Tibial nerve (tissue), 4 donors: ENCODE measurements at regions not wholly inside any gene's neighbourhood (a gene's known extent, or its start where the extent isn't known, plus 50 kb on each side); places are given as distances from the start of the nearest gene placed in this dataset.

Experiments used
- EP300 ChIP-seq, 2 donors: sonication (generic); formaldehyde crosslinking; IDR thresholded peaks; one replicate each; pipeline ENCODE4 v1.6.1; 2017; ENCODE audit warnings: antibody characterized with exemption in 2 of 2, mild to moderate bottlenecking in 1 of 2
- POLR2A ChIP-seq, 2 donors: fragments of 450-650 bp; IDR thresholded peaks; one replicate each; pipeline ENCODE4 v1.6.1; 2017; ENCODE audit warnings: antibody characterized with exemption in 2 of 2, mild to moderate bottlenecking in 2 of 2, moderate library complexity in 2 of 2
- TF ChIP-seq, protein P1 (sequence below), 5 experiments: fragments of 200-600 bp in 3 of 5; fragments of 450-650 bp in 2 of 5; sonication (generic) in 3 of 5; IDR thresholded peaks; one replicate each; pipeline ENCODE4 v1.5.1; 2016 to 2019; ENCODE audit warnings: antibody characterized with exemption in 5 of 5, mild to moderate bottlenecking in 3 of 5, moderate library complexity in 2 of 5

DNA sequence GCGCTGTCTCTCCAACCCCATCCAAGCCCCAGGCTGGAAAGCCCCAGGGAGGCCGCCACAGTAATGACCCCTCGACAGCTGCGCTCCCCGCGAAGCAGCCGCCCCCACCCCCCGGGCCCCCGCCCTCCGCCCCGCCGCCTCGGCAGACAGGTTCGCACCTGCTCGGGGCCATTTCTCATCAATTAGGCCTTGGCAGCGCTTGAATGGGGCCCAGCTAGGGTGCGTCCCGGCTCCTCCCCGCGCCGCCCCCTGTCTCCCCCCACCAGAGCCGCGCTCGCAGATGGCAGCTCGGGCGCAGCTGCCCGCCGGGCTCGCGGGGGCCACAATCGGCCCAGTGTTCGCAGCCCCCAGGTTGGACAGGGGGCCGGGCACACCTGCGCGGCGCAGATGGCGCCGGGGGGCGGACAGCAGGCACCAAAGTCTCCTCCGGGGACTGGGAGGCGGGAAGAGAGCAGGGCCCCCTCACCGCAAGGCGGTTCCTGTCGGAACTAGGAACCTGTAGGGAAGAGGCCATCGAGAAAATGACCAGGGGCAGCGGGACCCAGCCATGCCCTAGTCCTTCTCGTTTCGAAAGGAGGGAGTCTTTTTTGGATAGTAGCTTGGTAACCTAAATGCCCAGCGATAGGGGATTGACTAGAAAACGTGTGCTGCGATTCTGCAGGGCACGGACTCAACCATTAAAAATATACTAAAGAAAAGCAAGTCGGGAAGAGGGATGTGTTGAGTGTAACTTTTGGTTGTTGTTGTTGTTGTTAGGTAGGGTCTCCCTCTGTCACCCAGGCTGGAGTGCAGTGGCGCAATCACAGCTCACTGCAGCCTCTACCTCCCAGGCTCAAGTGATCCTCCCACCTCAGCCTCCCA, 83.2 kb upstream of the EYA2 start:
- TF ChIP-seq, protein P1, sequence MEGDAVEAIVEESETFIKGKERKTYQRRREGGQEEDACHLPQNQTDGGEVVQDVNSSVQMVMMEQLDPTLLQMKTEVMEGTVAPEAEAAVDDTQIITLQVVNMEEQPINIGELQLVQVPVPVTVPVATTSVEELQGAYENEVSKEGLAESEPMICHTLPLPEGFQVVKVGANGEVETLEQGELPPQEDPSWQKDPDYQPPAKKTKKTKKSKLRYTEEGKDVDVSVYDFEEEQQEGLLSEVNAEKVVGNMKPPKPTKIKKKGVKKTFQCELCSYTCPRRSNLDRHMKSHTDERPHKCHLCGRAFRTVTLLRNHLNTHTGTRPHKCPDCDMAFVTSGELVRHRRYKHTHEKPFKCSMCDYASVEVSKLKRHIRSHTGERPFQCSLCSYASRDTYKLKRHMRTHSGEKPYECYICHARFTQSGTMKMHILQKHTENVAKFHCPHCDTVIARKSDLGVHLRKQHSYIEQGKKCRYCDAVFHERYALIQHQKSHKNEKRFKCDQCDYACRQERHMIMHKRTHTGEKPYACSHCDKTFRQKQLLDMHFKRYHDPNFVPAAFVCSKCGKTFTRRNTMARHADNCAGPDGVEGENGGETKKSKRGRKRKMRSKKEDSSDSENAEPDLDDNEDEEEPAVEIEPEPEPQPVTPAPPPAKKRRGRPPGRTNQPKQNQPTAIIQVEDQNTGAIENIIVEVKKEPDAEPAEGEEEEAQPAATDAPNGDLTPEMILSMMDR (IDR thresholded peaks at IDR 0.05), result no peak
- TF ChIP-seq POLR2A (IDR thresholded peaks at IDR 0.05), result no peak
- no peak for TF ChIP-seq EP300 (IDR thresholded peaks at IDR 0.05)
